ENCODE measurements at regions not wholly inside any gene's neighbourhood (a gene's known extent, or its start where the extent isn't known, plus 50 kb on each side); places are given as distances from the start of the nearest gene placed in this dataset.
"Not testable (repeated sequence)": the region's sequence is repeated elsewhere in the genome, so short reads cannot be mapped to it uniquely, and the experiment has no call there.

DNA sequence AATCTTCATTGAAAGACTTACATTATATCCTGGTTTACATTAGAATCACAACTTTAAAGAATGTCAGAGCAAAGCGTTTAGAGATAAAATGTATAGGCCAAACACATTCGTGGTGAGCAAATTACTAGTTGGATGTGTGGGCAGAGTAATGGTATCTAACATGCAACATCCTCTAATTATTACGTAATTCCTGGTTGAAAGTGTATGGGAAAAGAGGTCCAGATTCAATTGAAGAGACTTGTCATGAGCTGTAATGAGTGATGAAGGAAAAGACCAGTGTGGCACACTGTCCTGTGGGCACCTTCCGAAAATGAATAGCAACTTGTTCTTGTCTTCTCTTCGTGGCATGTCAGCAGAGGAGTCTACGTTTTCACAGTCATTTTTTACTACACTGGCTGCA is 192.8 kb downstream of the LRIG3 start:
- no peak for DNase-seq (ENCODE audit: low read depth in 2 of 2)

DNA sequence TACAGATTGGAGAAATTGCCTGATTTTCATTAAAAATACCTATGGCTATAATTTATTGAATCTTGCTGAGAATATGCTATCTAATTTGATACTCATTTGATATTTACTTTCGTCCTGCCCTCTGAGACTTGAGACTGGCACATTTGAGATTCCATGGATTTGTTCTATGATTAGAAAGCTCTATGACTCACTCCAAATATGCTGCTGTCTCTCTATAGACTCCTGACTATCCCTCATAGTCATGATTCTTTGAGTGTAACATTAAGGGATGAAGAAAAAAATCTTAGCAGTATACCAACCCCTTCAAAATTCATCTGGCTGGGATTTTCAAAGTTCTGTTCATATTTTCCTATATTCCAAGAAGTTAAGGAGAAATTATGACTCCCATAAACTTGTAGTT is 191.9 kb downstream of the LRIG3 start:
- no peak for DNase-seq (ENCODE audit: low read depth in 2 of 2)

GRCh38 chr12:58731096-58731495 is 189.2 kb downstream of the LRIG3 start:
- DNase-seq (ENCODE audit: low read depth in 2 of 2) = no peak

- no peak for DNase-seq (ENCODE audit: low read depth in 2 of 2)
Measured at GRCh38 chr12:58732894-58733293, 187.4 kb downstream of the LRIG3 start.

DNA sequence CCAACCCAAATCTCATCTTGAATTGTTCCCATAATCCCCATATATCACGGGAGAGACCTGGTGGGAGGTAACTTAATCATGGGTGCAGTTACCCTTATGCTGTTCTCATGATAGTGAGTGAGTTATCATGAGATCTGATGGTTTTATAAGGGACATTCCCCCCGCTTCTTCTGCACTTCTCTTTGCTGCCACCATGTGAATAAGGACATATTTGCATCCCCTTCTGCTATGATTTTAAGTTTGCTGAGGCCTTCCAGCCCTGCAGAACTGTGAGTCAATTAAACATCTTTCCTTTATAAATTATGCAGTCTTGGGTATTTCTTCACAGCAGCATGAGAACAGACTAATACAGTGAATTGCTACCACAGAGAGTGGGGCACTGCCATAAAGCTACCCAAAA is 179.1 kb downstream of the LRIG3 start:
- no peak for DNase-seq (ENCODE audit: low read depth in 2 of 2)

DNA sequence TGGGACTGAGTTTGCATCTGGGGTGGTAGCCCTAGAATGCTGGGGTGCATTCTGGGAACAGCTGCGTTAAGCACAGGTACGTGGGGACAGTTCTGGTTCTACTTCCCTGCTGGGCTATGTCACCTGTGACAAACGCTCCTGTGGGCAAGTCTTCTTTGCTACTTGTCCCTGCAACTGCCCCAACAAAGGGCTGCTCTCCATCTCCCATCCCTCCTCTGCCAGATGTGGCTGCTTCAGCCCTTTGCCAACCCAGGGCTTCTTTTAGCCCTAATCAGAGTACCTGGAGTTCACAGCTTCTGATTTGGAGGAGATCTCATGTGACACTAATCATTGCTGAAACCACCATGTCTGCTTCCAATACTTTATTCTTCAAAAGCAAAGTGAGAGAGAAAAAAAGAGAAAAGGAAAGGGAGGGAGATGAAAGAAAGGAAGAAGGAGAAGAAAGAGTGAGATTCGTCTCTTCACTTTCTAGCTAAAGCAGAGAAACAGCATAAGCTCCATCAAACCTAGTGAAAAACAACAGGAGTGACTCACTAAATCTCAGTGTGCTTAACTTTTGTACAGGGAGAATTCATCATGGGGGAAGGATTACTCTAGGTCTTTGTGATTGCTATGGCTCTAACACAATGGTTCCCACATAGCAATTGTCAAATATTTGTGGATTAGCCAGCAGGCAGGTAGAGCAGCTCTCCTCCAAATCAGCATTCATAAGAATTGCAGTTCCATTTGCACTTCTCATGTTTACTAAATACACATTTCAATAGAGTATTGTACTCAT is 174.8 kb downstream of the LRIG3 start:
- DNase-seq (ENCODE audit: low read depth in 2 of 2) = no peak

- no peak for DNase-seq (ENCODE audit: low read depth in 2 of 2)
Measured at GRCh38 chr12:58747533-58747932, 172.8 kb downstream of the LRIG3 start.

DNA sequence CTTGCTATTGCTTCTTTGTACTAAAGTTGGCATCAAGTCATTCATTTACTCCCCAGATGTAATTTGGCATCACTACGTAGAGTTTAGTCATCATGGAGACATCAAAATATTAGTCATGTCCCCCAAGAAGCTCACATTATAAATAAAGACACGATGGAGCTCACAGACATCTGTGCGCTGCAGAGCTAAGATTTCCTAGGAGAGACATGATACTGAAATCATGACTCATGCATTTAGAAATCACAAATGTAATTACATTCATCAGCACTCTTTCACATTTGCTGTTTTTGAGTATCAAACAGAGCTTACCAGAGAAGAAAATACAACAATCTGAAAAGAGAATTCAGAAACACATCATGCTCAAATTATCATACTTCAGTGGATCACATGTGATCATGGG is 169.8 kb downstream of the LRIG3 start:
- no peak for DNase-seq (ENCODE audit: low read depth in 2 of 2)

- DNase-seq (ENCODE audit: low read depth in 2 of 2) = no peak
Measured at GRCh38 chr12:58757422-58757821, 162.9 kb downstream of the LRIG3 start.

DNA sequence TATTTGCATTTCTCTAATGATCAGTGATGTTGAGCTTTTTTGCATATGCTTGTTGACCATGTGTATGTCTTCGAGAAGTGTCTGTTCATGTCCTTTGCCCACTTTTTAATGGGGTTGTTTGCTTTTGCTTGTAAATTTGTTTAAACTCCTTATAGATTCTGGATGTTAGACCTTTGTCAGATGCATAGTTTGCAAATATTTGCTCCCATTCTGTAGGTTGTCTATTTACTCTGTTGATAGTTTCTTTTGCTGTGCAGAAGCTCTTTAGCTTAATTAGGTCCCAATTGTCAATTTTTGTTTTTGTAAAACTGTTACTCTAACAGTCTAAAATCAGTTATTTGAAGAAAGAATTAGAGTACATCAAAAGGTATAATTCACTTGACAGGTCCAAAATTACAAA is 160.6 kb downstream of the LRIG3 start:
- not testable (repeated sequence) for DNase-seq (ENCODE audit: low read depth in 2 of 2)

DNA sequence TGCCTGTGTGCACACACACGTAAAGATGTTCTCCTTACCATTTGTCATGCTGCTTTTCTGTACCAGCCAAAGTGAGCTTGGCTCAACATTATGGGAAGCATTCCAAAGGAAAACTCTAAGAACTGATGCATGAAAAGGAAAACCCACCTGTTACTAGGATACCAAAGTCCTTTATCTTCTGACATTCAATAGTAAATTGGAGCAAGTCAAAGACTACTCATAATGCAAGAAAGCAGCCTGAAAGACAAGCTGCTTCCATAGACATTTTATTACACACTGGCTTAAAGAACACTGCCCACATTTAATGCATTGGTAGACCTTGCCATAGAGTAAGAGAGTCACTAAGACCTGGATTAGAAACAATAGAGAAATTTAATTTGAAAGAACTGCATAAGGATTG is 159.0 kb downstream of the LRIG3 start:
- DNase-seq (ENCODE audit: low read depth in 2 of 2) = no peak

- DNase-seq (ENCODE audit: low read depth in 2 of 2) = no peak
Measured at GRCh38 chr12:58764100-58764953, 156.0 kb downstream of the LRIG3 start.

DNA sequence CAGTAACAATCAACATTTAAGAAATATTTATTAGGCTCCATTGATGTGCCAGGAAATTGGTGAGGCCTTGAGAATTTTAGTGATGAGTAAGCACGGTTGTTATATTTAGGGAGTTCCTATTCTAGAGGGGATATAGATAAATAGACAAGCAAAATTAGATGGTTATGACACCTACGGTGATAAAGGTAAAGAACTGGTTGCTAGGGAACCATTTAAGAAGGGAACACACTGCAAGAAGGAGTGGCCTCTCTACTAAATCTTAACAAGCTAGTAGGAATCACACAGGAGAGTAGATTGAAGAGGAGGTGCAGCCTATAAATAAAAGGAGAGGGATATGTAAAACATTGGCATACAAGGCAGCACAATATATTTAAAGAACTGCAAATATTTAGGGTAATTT is 155.2 kb downstream of the LRIG3 start:
- no peak for DNase-seq (ENCODE audit: low read depth in 2 of 2)

- no peak for DNase-seq (ENCODE audit: low read depth in 2 of 2)
Measured at GRCh38 chr12:58765653-58766512, 154.4 kb downstream of the LRIG3 start.

DNA sequence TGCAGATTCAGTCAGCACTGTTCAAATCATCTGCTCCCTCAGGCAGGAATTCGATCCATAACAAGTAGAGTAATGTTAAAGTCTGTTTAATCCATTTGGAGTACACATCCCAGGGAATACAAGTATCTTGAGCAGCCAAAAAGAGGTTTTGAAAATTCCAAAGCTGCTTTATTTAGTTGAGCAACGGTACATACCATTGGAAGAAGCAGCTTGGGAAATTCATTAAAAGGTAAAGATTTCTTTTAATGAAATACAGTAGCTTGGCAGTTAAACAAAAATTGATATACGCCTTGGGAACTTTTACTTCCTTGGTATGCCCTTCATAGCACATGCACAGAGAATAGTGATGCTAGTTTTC is 153.8 kb downstream of the LRIG3 start:
- DNase-seq (ENCODE audit: low read depth in 2 of 2) = no peak

DNA sequence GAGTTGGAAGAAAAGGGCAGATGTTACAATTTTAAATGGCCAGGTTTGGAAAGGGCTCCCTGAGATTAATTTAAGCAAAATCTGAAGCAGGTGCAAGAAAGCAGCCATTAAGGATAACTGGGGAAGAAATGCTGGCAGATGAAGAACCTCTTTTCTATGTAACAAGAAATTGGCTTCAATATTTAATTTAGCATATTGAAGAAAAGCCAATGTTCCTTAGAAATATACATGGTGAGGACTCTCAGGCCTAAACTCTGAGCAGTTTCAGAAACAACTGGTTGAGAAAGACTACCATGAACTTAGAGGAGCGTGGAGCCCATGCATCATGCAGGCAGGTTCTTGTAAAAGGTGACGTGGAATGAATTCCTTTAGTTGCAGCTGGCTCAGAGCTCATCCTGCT is 152.8 kb downstream of the LRIG3 start:
- DNase-seq (ENCODE audit: low read depth in 2 of 2) = no peak

- no peak for DNase-seq (ENCODE audit: low read depth in 2 of 2)
Measured at GRCh38 chr12:58773986-58774385, 146.3 kb downstream of the LRIG3 start.

GRCh38 chr12:58774731-58775130 is 145.6 kb downstream of the LRIG3 start:
- no peak for DNase-seq (ENCODE audit: low read depth in 2 of 2)

- DNase-seq (ENCODE audit: low read depth in 2 of 2) = no peak
Measured at GRCh38 chr12:58775396-58775795, 144.9 kb downstream of the LRIG3 start.

GRCh38 chr12:58776144-58776543 is 144.2 kb downstream of the LRIG3 start:
- no peak for DNase-seq (ENCODE audit: low read depth in 2 of 2)

- DNase-seq (ENCODE audit: low read depth in 2 of 2) = no peak
Measured at GRCh38 chr12:58777815-58778214, 142.5 kb downstream of the LRIG3 start.

DNA sequence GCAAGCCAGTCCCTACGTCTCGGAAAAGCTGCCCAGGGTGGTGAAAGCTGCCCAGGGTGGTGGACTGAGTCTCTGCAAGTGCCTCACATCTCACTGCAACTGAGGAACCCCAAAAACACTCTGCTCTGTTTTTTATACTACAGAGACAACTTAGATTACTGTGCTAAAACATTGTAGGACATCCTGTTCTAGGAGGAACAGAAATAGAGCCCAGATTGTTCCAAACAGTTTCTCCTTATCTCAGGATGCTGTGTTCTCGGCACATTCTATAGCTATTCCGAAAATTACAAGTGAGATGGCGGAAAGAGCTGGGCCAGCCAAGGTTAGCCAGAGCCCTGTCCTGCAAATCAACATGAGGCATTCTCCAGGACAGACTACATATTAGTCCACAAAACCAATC is 138.7 kb downstream of the LRIG3 start:
- no peak for DNase-seq (ENCODE audit: low read depth in 2 of 2)

Data from stimulated activated CD4-positive, alpha-beta T cell treated with anti-CD3 and anti-CD28 coated beads, Interleukin-4, amount 100 ng/mL, for 48 hours (primary cell).